ENCODE measurements at regions not wholly inside any gene's neighbourhood (a gene's known extent, or its start where the extent isn't known, plus 50 kb on each side); places are given as distances from the start of the nearest gene placed in this dataset.

GRCh38 chr17:31595076-31595475 lies 203.6 kb downstream of the RAB11FIP4 start:
- Histone ChIP-seq H3K9me3 (replicated peaks in 1 of 11) (no peaks in the 10 kb centered on the region), H4K20me1 (no peaks in the 10 kb centered on the region), H3K9ac (peak overlapping the region in 4 of 11 experiments; percentile 61 to 78 (median 73); a peak in 4 of 22 replicates), H3K4me3 (no peak overlapping the region), H3K4me2 (peak overlapping the region; percentile 76 to 95 (median 90)), H3K36me3 (peaks cover 0 to 11% (median 0%) of the 10 kb centered on the region in 11 experiments; a peak in 1 of 22 replicates), H3K27ac (peak overlapping the region in 3 of 11 experiments; percentile 82 to 91 (median 90); a peak in 5 of 22 replicates), H3K27me3 (no peaks in the 10 kb centered on the region), H3K4me1 (peaks cover 54 to 67% (median 62%) of the 10 kb centered on the region in 10 experiments)
- TF ChIP-seq Cebpa-rat (IDR thresholded peaks at IDR 0.05): no peak

- no peak overlapping the region for H3K27ac ChIP-seq
- no peak overlapping the region for H3K9ac ChIP-seq
These were observed 202.9 kb downstream of the RAB11FIP4 start for GRCh38 chr17:31594416-31594815.

GRCh38 chr17:31593806-31594205 lies 202.3 kb downstream of the RAB11FIP4 start:
- no peak for TF ChIP-seq Cebpa-rat (IDR thresholded peaks at IDR 0.05)
- H3K9me3 ChIP-seq (replicated peaks in 1 of 11): no peaks in the 10 kb centered on the region
- H3K27me3 ChIP-seq: no peaks in the 10 kb centered on the region
- no peaks in the 10 kb centered on the region for H4K20me1 ChIP-seq
- peaks cover 0 to 11% (median 0%) of the 10 kb centered on the region in 11 experiments; a peak in 1 of 22 replicates for H3K36me3 ChIP-seq
- peak overlapping the region in 2 of 11 experiments; percentile 9 to 31; a peak in 1 of 22 replicates for H3K27ac ChIP-seq
- H3K4me3 ChIP-seq: no peak overlapping the region
- H3K4me1 ChIP-seq: peaks cover 46 to 56% (median 53%) of the 10 kb centered on the region in 10 experiments
- no peak overlapping the region for H3K9ac ChIP-seq
- H3K4me2 ChIP-seq: peak overlapping the region in 7 of 11 experiments; percentile 13 to 91 (median 21); a peak in 9 of 22 replicates

More at GRCh38 chr17:31594416-31594815, 202.9 kb downstream of the RAB11FIP4 start:
- Histone ChIP-seq H3K27me3 (no peaks in the 10 kb centered on the region), H3K4me3 (no peak overlapping the region), H3K9me3 (replicated peaks in 1 of 11) (no peaks in the 10 kb centered on the region), H3K4me2 (peak overlapping the region in 10 of 11 experiments; percentile 13 to 95 (median 86); a peak in 14 of 22 replicates), H4K20me1 (no peaks in the 10 kb centered on the region), H3K4me1 (peaks cover 52 to 63% (median 59%) of the 10 kb centered on the region in 10 experiments), H3K36me3 (peaks cover 0 to 11% (median 0%) of the 10 kb centered on the region in 11 experiments; a peak in 1 of 22 replicates)
- no peak for TF ChIP-seq Cebpa-rat (IDR thresholded peaks at IDR 0.05)

GRCh38 chr17:31591924-31592323 lies 200.4 kb downstream of the RAB11FIP4 start:
- Histone ChIP-seq H3K4me2 (no peak overlapping the region), H3K4me1 (peaks cover 33 to 46% (median 40%) of the 10 kb centered on the region in 10 experiments), H3K4me3 (no peak overlapping the region), H3K9me3 (replicated peaks in 1 of 11) (no peaks in the 10 kb centered on the region), H3K27me3 (no peaks in the 10 kb centered on the region), H4K20me1 (no peaks in the 10 kb centered on the region), H3K9ac (no peak overlapping the region), H3K27ac (no peak overlapping the region), H3K36me3 (peaks cover 0 to 11% (median 0%) of the 10 kb centered on the region in 11 experiments; a peak in 1 of 22 replicates)
- TF ChIP-seq Cebpa-rat (IDR thresholded peaks at IDR 0.05): no peak

GRCh38 chr17:31588512-31588911 lies 197.0 kb downstream of the RAB11FIP4 start:
- H3K4me3 ChIP-seq: no peak overlapping the region
- no peaks in the 10 kb centered on the region for H4K20me1 ChIP-seq
- H3K27ac ChIP-seq: no peak overlapping the region
- no peak overlapping the region for H3K9ac ChIP-seq
- no peaks in the 10 kb centered on the region for H3K27me3 ChIP-seq
- no peaks in the 10 kb centered on the region for H3K9me3 ChIP-seq (replicated peaks in 1 of 11)
- no peak overlapping the region for H3K4me2 ChIP-seq
- no peak for TF ChIP-seq Cebpa-rat (IDR thresholded peaks at IDR 0.05)
- H3K36me3 ChIP-seq: peaks cover 0 to 11% (median 0%) of the 10 kb centered on the region in 11 experiments; a peak in 2 of 22 replicates
- H3K4me1 ChIP-seq: peaks cover 9 to 46% (median 23%) of the 10 kb centered on the region in 10 experiments

GRCh38 chr17:31588034-31588433 lies 196.6 kb downstream of the RAB11FIP4 start:
- H3K9ac ChIP-seq: no peak overlapping the region
- H3K4me2 ChIP-seq: peak overlapping the region in 2 of 11 experiments; percentile 7 to 9; a peak in 2 of 22 replicates
- H3K4me3 ChIP-seq: no peak overlapping the region
- peaks cover 0 to 11% (median 0%) of the 10 kb centered on the region in 11 experiments; a peak in 2 of 22 replicates for H3K36me3 ChIP-seq
- H3K27ac ChIP-seq: no peak overlapping the region
- H3K27me3 ChIP-seq: no peaks in the 10 kb centered on the region
- H4K20me1 ChIP-seq: no peaks in the 10 kb centered on the region
- H3K9me3 ChIP-seq (replicated peaks in 1 of 11): no peaks in the 10 kb centered on the region
- H3K4me1 ChIP-seq: peaks cover 9 to 51% (median 21%) of the 10 kb centered on the region in 10 experiments; a peak in 19 of 20 replicates
- TF ChIP-seq Cebpa-rat (IDR thresholded peaks at IDR 0.05): 0 out of 22 replicates have a peak, but pooled peaks of 1 of the 11 experiments have one; percentile 11

All from BLaER1 treated with 17β-estradiol and CSF1 and Interleukin-3, amounts not matched to agents 10 nM and 100 nM (cell line).